ENCODE measurements at regions not wholly inside any gene's neighbourhood (a gene's known extent, or its start where the extent isn't known, plus 50 kb on each side); places are given as distances from the start of the nearest gene placed in this dataset.

DNA sequence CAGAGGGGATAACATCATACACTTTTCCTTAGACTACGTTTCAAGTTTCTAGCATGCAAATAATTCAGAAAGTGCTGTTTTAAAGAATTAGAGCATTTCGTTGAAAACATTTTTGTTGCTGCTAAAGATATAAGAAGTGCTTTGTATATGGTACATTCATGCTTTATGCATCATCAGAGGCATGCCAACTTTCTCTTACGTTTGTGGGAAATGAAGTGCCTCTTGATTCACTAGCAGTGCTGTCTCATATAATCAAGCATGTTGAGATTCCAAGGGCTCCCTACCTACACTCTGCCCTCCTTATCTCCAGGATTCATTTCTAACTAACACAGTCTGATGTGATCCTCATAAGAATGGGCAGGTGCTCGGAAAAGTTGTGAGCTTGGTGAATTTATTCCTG, 748.6 kb upstream of the DDX18 start:
- H3K4me3 ChIP-seq = no peak overlapping the region
- no peaks in the 10 kb centered on the region for H3K27me3 ChIP-seq (replicated peaks; ENCODE audit: insufficient read depth)
- DNase-seq (ENCODE audit: low spot score) = no peak
- no peaks in the 10 kb centered on the region for H3K4me1 ChIP-seq (ENCODE audit: control insufficient read depth in 1 of 2, low read depth in 2 of 2)
- no peaks in the 10 kb centered on the region for H3K36me3 ChIP-seq
- H3K27ac ChIP-seq = no peak overlapping the region
- no peaks in the 10 kb centered on the region for H3K9me3 ChIP-seq
- TF ChIP-seq, protein P1, sequence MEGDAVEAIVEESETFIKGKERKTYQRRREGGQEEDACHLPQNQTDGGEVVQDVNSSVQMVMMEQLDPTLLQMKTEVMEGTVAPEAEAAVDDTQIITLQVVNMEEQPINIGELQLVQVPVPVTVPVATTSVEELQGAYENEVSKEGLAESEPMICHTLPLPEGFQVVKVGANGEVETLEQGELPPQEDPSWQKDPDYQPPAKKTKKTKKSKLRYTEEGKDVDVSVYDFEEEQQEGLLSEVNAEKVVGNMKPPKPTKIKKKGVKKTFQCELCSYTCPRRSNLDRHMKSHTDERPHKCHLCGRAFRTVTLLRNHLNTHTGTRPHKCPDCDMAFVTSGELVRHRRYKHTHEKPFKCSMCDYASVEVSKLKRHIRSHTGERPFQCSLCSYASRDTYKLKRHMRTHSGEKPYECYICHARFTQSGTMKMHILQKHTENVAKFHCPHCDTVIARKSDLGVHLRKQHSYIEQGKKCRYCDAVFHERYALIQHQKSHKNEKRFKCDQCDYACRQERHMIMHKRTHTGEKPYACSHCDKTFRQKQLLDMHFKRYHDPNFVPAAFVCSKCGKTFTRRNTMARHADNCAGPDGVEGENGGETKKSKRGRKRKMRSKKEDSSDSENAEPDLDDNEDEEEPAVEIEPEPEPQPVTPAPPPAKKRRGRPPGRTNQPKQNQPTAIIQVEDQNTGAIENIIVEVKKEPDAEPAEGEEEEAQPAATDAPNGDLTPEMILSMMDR (IDR thresholded peaks at IDR 0.05) = no peak
- ATAC-seq (ENCODE audit: insufficient number of reproducible peaks, low FRiP score, low read depth) = no peak

DNA sequence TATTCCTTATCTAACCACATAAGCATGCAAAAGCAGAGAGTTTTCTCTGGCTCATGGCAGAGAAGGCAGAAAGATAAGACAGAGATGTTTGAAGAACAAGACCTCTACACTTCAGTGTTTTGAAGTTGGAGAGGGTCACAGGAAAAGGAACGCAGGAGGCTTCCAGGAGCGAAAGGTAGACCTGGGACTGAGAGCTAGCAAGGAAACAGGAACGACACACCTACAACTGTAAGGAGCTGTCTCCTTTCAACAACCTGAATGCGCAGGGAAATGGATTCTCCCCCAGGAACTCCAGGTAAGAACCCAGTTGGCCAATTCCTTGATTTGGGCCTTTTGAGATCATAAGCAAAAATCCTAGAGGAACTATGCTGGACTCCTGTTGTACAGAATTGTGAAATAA, 746.6 kb upstream of the DDX18 start:
- no peaks in the 10 kb centered on the region for H3K36me3 ChIP-seq
- H3K27ac ChIP-seq = no peak overlapping the region
- no peak overlapping the region for H3K4me3 ChIP-seq
- ATAC-seq (ENCODE audit: insufficient number of reproducible peaks, low FRiP score, low read depth) (no peak), DNase-seq (ENCODE audit: low spot score) (no peak)
- H3K9me3 ChIP-seq = no peaks in the 10 kb centered on the region
- H3K27me3 ChIP-seq (replicated peaks; ENCODE audit: insufficient read depth) = no peaks in the 10 kb centered on the region
- no peaks in the 10 kb centered on the region for H3K4me1 ChIP-seq (ENCODE audit: control insufficient read depth in 1 of 2, low read depth in 2 of 2)
- TF ChIP-seq, protein P1 (IDR thresholded peaks at IDR 0.05) = no peak

DNA sequence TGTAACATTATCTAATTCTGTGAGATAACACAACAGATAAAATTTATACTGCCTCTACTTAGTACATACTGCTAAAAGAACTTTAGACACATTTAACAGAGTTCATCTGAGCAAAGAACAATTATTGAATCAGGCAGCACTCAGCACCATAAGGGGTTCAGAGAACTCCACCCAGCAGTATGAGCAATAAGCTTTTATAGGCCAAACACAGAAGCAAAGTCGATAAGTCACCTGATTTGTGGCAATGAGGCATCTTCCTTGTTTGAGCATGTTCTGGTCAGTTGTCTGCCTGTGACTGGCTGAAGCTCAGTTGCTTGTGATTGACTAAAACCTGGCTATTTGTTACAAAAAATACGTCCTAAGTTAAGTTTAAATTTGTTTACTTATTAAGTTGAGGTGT, 746.1 kb upstream of the DDX18 start:
- Histone ChIP-seq H3K9me3 (no peaks in the 10 kb centered on the region), H3K27me3 (replicated peaks; ENCODE audit: insufficient read depth) (no peaks in the 10 kb centered on the region), H3K4me3 (no peak overlapping the region), H3K36me3 (no peaks in the 10 kb centered on the region), H3K4me1 (ENCODE audit: control insufficient read depth in 1 of 2, low read depth in 2 of 2) (no peaks in the 10 kb centered on the region), H3K27ac (no peak overlapping the region)
- DNase-seq (ENCODE audit: low spot score) (no peak), ATAC-seq (ENCODE audit: insufficient number of reproducible peaks, low FRiP score, low read depth) (no peak)
- TF ChIP-seq, protein P1 (IDR thresholded peaks at IDR 0.05) = no peak

DNA sequence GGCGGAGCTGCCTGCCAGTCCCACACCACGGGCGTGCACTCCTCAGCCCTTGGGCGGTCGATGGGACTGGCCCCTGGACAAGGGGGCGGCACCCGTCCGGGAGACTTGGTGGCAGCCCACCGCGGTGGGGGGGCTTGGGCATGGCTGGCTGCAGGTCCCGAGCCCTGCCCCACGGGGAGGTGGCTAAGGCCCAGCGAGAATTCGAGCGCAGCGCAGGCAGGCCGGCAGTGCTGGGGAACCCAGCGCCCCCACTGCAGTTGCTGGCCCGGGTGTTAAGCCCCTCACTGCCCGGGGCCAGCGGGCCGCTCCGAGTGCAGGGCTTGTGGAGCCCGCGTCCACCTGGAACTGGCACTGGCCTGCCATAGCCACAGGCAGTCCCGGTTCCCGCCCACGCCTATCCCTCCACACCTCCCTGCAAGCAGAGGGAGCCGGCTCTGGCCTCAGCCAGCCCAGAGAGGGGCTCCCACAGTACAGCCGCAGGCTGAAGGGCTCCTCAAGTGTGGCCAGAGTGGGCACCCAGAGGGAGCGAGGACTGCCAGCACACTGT, 742.9 kb upstream of the DDX18 start:
- no peaks in the 10 kb centered on the region for H3K9me3 ChIP-seq
- TF ChIP-seq, protein P1 (IDR thresholded peaks at IDR 0.05) = no peak
- no peaks in the 10 kb centered on the region for H3K36me3 ChIP-seq
- no peak for ATAC-seq (ENCODE audit: insufficient number of reproducible peaks, low FRiP score, low read depth)
- no peak overlapping the region for H3K27ac ChIP-seq
- H3K4me1 ChIP-seq (ENCODE audit: control insufficient read depth in 1 of 2, low read depth in 2 of 2) = no peaks in the 10 kb centered on the region
- H3K4me3 ChIP-seq = no peak overlapping the region
- no peak for DNase-seq (ENCODE audit: low spot score)
- no peaks in the 10 kb centered on the region for H3K27me3 ChIP-seq (replicated peaks; ENCODE audit: insufficient read depth)

DNA sequence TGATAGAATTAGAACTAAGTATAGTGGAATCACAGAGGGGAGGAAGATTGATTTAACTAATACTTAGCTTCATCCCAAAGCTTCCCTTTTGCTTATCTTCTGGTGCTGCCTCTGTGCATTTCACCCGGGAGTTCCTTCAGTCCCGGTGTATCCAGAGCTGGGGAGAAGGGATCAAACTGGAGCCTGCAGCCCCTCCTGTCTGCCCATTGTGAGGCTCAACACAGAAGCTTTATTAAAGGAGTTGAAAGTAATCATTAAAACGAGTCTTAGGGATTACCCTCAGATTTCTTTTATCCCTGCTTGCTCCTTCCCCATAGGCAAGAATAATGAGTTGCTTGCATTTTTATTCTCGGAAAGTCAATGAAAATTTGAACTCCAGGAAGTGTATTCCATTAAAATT, 739.7 kb upstream of the DDX18 start:
- no peaks in the 10 kb centered on the region for H3K4me1 ChIP-seq (ENCODE audit: control insufficient read depth in 1 of 2, low read depth in 2 of 2)
- H3K27ac ChIP-seq = no peak overlapping the region
- TF ChIP-seq, protein P1 (IDR thresholded peaks at IDR 0.05) = no peak
- ATAC-seq (ENCODE audit: insufficient number of reproducible peaks, low FRiP score, low read depth) (no peak), DNase-seq (ENCODE audit: low spot score) (no peak)
- H3K9me3 ChIP-seq = no peaks in the 10 kb centered on the region
- H3K36me3 ChIP-seq = no peaks in the 10 kb centered on the region
- H3K4me3 ChIP-seq = no peak overlapping the region
- H3K27me3 ChIP-seq (replicated peaks; ENCODE audit: insufficient read depth) = no peaks in the 10 kb centered on the region
